ENCODE measurements at regions not wholly inside any gene's neighbourhood (a gene's known extent, or its start where the extent isn't known, plus 50 kb on each side); places are given as distances from the start of the nearest gene placed in this dataset.

- no peak for DNase-seq (ENCODE audit: low spot score)
Measured at GRCh38 chrX:40485102-40485826, 95.5 kb upstream of the ATP6AP2 start.

DNA sequence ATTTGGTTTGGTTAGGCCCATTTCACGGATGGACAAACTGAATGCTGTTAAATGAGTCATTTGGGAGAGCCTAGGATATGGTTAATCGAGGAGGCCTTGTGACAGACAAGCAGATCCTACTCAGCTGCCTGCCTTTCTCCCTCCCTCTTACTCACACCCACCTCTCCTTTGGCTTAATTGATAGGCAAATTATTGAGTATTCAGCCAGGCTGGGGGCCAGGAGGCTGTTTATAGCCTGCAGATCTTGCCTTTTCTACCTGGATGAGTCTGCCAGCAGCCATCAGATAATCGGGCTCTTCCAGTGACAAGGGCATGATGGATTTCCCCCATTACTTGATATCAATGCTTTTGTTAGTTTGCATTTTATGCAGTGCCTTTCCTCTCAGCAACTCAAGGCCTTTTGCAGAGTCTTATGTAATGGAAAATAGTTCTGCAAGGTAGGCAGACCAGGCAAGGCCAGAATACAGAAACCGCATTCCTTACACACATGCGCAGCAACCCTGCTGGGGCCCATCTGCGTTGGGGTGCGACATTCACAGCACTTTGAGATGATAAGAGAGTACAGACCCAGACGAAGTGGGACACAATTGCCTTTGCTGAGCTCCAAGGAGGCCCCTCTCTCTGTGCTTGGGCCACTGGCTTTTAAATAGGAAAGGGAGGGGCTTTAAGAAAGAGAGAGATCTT, 96.2 kb upstream of the ATP6AP2 start:
- no peak for DNase-seq (ENCODE audit: low spot score)

GRCh38 chrX:40483502-40483901, 97.3 kb upstream of the ATP6AP2 start:
- DNase-seq (ENCODE audit: low spot score), result no peak

GRCh38 chrX:40479777-40480318, 100.9 kb upstream of the ATP6AP2 start:
- no peak for DNase-seq (ENCODE audit: low spot score)

GRCh38 chrX:40478474-40479065, 102.2 kb upstream of the ATP6AP2 start:
- DNase-seq (ENCODE audit: low spot score), result no peak

DNA sequence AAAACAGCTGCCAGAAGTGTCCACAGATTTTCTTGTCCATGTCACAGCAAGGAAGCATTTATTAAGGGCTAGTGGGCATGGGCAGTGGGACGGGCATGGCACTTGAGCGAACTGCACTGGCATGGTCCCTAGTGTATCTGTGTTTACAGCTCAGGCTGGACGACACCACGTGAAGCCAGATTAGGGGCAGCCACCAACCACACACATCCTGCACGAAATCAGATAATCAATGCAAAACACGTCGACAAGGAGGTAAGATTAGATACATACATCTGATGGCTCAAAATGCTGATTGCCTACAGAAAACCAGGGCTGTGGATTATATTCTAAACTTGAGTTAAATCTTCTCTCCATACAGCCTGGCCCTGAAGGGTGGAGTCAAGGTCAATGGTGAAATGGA, 103.8 kb upstream of the ATP6AP2 start:
- DNase-seq (ENCODE audit: low spot score), result no peak

- DNase-seq (ENCODE audit: low spot score), result no peak
Measured at GRCh38 chrX:40474645-40475044, 106.1 kb upstream of the ATP6AP2 start.

DNA sequence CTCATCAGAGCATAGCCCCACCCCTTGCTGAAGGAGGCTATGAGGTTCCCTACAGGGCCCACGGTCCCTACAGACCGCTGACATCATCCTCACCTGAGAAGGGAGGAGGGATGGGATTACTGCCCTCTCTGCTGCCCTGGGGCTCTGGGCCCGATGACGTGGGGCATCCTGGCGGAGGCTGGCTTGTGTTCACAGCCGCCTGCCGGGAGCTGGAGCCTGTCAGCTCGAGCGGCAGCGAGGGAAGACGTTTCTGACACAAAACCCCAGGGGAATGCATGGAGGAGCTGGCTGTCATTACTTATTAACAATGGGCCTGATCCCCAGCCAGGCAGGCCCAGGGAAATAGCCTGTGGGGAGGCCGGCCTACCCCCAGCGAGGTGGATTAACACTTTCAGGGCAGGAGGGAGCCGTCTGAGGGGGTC, 106.6 kb upstream of the ATP6AP2 start:
- no peak for DNase-seq (ENCODE audit: low spot score)

- DNase-seq (ENCODE audit: low spot score), result no peak
Measured at GRCh38 chrX:40473460-40474204, 107.1 kb upstream of the ATP6AP2 start.

DNA sequence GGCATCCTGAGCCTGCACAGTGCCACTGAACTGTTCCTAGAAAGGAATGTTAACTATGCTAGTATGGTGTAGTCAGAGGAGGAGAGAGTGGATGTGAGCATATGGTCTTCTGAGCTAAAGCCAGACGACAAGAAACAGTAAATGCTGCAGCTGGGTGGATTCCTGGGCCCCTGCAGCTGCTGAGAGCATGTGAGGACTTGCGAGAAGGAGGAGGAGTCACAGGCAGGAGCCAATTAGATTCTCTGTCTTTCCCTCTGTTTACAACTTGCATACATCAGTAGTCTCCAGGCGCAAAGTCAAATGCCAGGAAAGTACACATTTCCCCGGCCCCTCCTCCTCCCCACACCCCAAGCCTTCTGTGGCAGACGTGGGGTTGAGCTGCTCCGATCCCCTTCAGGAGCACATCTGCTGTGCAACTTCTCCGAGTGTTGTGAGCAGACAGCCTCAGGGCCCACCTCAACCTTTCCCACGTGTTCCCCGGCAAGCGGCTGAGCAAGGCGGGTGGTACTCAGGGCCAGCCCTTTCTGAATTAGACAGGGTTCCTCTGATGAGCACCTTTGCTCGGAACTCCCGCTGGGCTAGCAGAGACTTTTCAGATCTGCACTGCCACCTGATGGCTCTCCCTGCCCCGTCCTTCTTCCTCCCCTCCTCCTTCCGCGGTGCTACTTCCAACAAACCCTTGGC, 108.7 kb upstream of the ATP6AP2 start:
- DNase-seq (ENCODE audit: low spot score), result peak; percentile 19

GRCh38 chrX:40470830-40471429, 109.8 kb upstream of the ATP6AP2 start:
- no peak for DNase-seq (ENCODE audit: low spot score)

- no peak for DNase-seq (ENCODE audit: low spot score)
Measured at GRCh38 chrX:40469316-40469715, 111.5 kb upstream of the ATP6AP2 start.

DNA sequence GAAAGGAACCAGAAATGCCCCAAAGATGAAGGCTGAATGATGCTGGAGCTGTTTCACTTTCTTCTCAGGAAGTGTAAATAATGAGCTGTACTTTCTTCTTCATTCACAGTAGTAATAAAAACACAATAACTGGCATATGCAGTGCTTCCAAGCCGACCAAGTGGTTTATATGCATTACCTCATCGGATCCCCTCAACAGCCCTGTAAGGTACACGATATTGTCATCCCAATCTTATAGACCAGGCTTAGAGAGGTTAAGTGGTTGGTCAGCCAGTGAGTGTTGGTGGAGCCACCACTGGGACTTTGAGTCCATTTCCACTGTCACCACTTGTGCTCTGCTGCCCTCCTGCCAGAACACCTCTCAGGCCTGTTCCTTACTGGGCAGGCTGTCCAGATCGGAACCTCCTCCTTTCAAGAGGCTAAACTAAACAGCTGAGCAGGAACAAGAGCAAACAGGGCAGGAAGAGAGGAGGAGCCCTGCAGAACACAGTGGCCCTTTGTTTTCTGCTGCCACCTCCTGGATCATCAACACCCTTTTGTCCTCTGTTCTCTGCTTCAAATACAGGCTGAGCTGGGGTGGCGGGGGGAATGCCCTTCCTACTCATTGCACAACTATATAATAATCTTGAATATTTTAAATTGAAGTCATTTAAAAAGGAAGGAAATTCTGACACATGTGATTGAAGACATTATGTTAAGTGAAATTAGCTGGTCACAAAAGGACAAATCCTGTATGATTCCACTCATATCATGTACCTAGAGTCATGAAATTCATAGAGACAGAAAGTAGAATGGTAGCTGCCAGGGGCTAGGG, 112.5 kb upstream of the ATP6AP2 start:
- peak; percentile 36 for DNase-seq (ENCODE audit: low spot score)

- DNase-seq (ENCODE audit: low spot score), result no peak
Measured at GRCh38 chrX:40467454-40467853, 113.3 kb upstream of the ATP6AP2 start.

DNA sequence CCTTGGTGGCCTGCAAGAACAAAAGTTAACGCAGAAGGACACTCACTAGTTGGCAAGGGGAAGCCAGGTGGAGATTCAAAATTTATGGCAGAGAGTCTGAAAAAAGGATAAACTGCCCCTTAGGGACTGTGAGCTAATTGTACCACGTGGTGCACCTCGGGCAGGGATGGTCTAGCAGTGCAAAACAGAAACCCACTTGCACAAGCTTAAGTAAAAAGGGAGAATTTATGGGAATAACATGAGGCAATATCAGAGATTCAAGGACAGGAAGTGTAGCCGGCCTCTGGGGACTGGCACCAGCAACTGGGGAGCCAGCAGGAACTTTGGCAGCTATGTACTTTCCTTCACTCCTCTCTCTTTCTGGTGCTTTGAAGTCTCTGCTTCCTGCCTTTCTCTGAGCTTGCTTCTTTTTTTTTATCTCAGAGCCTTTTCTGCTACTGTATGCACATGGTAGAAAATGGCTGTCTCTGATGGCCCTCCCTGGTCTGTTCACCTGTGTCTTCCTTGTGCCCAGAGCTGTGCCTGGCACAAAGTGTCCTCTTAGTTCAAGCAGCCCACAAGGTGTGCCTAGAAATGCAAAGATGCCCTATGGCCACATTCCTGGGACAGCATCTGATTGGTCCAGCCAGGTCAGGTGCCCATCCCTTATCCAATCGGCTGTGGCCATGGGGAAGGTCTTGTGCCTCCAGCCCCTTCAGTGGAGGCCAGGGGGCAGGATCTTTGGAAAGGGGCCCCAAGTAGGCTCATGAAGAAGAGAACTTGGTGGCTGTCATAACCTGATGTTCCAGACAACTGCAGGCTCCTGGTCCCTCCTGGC, 114.8 kb upstream of the ATP6AP2 start:
- DNase-seq (ENCODE audit: low spot score), result no peak

- no peak for DNase-seq (ENCODE audit: low spot score)
Measured at GRCh38 chrX:40462795-40463194, 118.0 kb upstream of the ATP6AP2 start.

- DNase-seq (ENCODE audit: low spot score), result no peak
Measured at GRCh38 chrX:40460926-40461325, 119.8 kb upstream of the ATP6AP2 start.

DNA sequence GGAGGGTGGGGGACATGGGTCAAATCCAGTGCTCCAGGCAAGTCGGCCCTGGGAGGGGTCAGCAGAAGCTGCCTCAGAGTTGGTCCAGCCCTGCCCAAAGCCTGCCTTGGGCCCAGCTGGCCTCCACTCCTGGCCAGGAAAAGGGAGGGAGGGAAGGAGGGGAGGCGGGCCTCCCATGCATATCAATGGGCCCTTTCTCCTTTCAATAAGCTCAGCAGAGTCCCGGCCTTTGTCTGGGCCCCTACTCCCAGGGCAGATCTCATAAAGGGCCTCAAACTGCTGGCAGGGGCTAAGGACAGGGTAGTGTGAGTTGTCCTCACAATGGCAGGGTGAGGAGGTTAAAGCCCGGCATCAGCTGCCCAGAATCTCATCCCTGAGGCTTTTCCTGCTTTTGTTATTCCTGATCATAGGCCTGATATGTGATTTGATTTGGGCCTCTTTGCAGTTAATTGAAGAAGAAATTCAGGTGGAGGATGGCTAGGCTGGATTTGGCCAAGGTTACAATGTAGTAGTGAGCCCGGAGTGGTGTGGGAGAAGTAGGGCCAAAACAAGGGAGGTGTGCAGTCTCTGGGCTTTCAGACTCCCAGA, 121.1 kb upstream of the ATP6AP2 start:
- DNase-seq (ENCODE audit: low spot score), result no peak

DNA sequence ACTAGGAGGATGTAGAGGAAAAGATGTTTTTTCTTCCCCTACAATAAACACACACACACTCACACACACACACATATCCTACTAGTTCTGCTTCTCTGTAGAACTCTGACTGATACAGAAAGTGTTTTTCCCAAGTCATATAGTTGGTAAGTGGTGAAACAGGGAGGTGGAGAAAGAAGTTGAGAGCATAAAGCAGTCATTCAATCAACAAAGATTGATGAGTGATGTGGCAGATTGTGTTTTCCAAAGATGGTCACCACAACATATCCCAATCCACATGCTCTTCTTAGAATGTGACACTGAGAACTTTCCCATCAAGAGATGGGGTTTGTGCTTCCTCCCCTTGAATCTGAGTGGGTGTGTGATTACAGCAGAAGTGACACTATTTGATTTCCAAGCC, 123.4 kb upstream of the ATP6AP2 start:
- no peak for DNase-seq (ENCODE audit: low spot score)

Measured in CD4-positive, alpha-beta T cell treated with Interleukin-6 at 100 ng/mL for 8 hours (primary cell).